ENCODE measurements at regions not wholly inside any gene's neighbourhood (a gene's known extent, or its start where the extent isn't known, plus 50 kb on each side); places are given as distances from the start of the nearest gene placed in this dataset.

- 73 to 77% methylated on average over 3 to 6 of the region's 6 CpGs for WGBS, 2 experiments
- H3K9me3 ChIP-seq (ENCODE audit: control insufficient read depth, low read length): no peaks in the 10 kb centered on the region
- H3K4me1 ChIP-seq (ENCODE audit: control insufficient read depth, insufficient read depth, low read length): no peaks in the 10 kb centered on the region
- no peaks in the 10 kb centered on the region for H3K27me3 ChIP-seq (ENCODE audit: control insufficient read depth, insufficient read depth, low read length, poor library complexity, severe bottlenecking)
- H3K27ac ChIP-seq (ENCODE audit: insufficient read depth, low read depth, low read length, poor library complexity, severe bottlenecking): no peak overlapping the region
- no peak overlapping the region for H3K4me3 ChIP-seq (ENCODE audit: insufficient read depth, low read depth, low read length)
- H3K36me3 ChIP-seq (ENCODE audit: control insufficient read depth, insufficient read depth, low read length): no peaks in the 10 kb centered on the region
These were observed 362.1 kb upstream of the STXBP6 start for GRCh38 chr14:25411781-25412757.

GRCh38 chr14:25406818-25407217 is 356.9 kb upstream of the STXBP6 start:
- H3K27ac ChIP-seq (ENCODE audit: insufficient read depth, low read depth, low read length, poor library complexity, severe bottlenecking): no peak overlapping the region
- H3K4me3 ChIP-seq (ENCODE audit: insufficient read depth, low read depth, low read length): no peak overlapping the region
- no peaks in the 10 kb centered on the region for H3K4me1 ChIP-seq (ENCODE audit: control insufficient read depth, insufficient read depth, low read length)
- H3K36me3 ChIP-seq (ENCODE audit: control insufficient read depth, insufficient read depth, low read length): no peaks in the 10 kb centered on the region
- 20 to 100% methylated on average over 1 to 4 of the region's 5 CpGs for WGBS, 2 experiments
- H3K9me3 ChIP-seq (ENCODE audit: control insufficient read depth, low read length): no peaks in the 10 kb centered on the region
- no peaks in the 10 kb centered on the region for H3K27me3 ChIP-seq (ENCODE audit: control insufficient read depth, insufficient read depth, low read length, poor library complexity, severe bottlenecking)

GRCh38 chr14:25400607-25401206 is 350.8 kb upstream of the STXBP6 start:
- Histone ChIP-seq H3K9me3 (ENCODE audit: control insufficient read depth, low read length) (no peaks in the 10 kb centered on the region), H3K27me3 (ENCODE audit: control insufficient read depth, insufficient read depth, low read length, poor library complexity, severe bottlenecking) (no peaks in the 10 kb centered on the region), H3K4me3 (ENCODE audit: insufficient read depth, low read depth, low read length) (no peak overlapping the region), H3K36me3 (ENCODE audit: control insufficient read depth, insufficient read depth, low read length) (no peaks in the 10 kb centered on the region), H3K27ac (ENCODE audit: insufficient read depth, low read depth, low read length, poor library complexity, severe bottlenecking) (no peak overlapping the region), H3K4me1 (ENCODE audit: control insufficient read depth, insufficient read depth, low read length) (peaks cover 2% of the 10 kb centered on the region)
- WGBS, 2 experiments: 31 to 40% methylated on average over 6 to 11 of the region's 12 CpGs

- Histone ChIP-seq H3K36me3 (ENCODE audit: control insufficient read depth, insufficient read depth, low read length) (no peaks in the 10 kb centered on the region), H3K4me1 (ENCODE audit: control insufficient read depth, insufficient read depth, low read length) (peaks cover 8% of the 10 kb centered on the region), H3K4me3 (ENCODE audit: insufficient read depth, low read depth, low read length) (no peak overlapping the region), H3K27me3 (ENCODE audit: control insufficient read depth, insufficient read depth, low read length, poor library complexity, severe bottlenecking) (no peaks in the 10 kb centered on the region), H3K9me3 (ENCODE audit: control insufficient read depth, low read length) (no peaks in the 10 kb centered on the region), H3K27ac (ENCODE audit: insufficient read depth, low read depth, low read length, poor library complexity, severe bottlenecking) (no peak overlapping the region)
- WGBS, 2 experiments: 60 to 75% methylated on average over 1 of the region's 1 CpG
These were observed 346.2 kb upstream of the STXBP6 start for GRCh38 chr14:25396128-25396527.

- Histone ChIP-seq H3K4me3 (ENCODE audit: insufficient read depth, low read depth, low read length) (no peak overlapping the region), H3K4me1 (ENCODE audit: control insufficient read depth, insufficient read depth, low read length) (peaks cover 8% of the 10 kb centered on the region), H3K36me3 (ENCODE audit: control insufficient read depth, insufficient read depth, low read length) (no peaks in the 10 kb centered on the region), H3K27me3 (ENCODE audit: control insufficient read depth, insufficient read depth, low read length, poor library complexity, severe bottlenecking) (no peaks in the 10 kb centered on the region), H3K9me3 (ENCODE audit: control insufficient read depth, low read length) (no peaks in the 10 kb centered on the region), H3K27ac (ENCODE audit: insufficient read depth, low read depth, low read length, poor library complexity, severe bottlenecking) (no peak overlapping the region)
- 78 to 80% methylated on average over 3 of the region's 3 CpGs for WGBS, 2 experiments
These were observed 344.9 kb upstream of the STXBP6 start for GRCh38 chr14:25394791-25395391.

- Histone ChIP-seq H3K9me3 (ENCODE audit: control insufficient read depth, low read length) (no peaks in the 10 kb centered on the region), H3K4me1 (ENCODE audit: control insufficient read depth, insufficient read depth, low read length) (peaks cover 8% of the 10 kb centered on the region), H3K27me3 (ENCODE audit: control insufficient read depth, insufficient read depth, low read length, poor library complexity, severe bottlenecking) (no peaks in the 10 kb centered on the region), H3K36me3 (ENCODE audit: control insufficient read depth, insufficient read depth, low read length) (no peaks in the 10 kb centered on the region), H3K27ac (ENCODE audit: insufficient read depth, low read depth, low read length, poor library complexity, severe bottlenecking) (no peak overlapping the region), H3K4me3 (ENCODE audit: insufficient read depth, low read depth, low read length) (no peak overlapping the region)
These were observed 344.4 kb upstream of the STXBP6 start for GRCh38 chr14:25394356-25394755.

- H3K4me1 ChIP-seq (ENCODE audit: control insufficient read depth, insufficient read depth, low read length): no peaks in the 10 kb centered on the region
- 75 to 100% methylated on average over 1 of the region's 2 CpGs for WGBS, 2 experiments
- H3K9me3 ChIP-seq (ENCODE audit: control insufficient read depth, low read length): no peaks in the 10 kb centered on the region
- no peaks in the 10 kb centered on the region for H3K36me3 ChIP-seq (ENCODE audit: control insufficient read depth, insufficient read depth, low read length)
- H3K4me3 ChIP-seq (ENCODE audit: insufficient read depth, low read depth, low read length): no peak overlapping the region
- no peak overlapping the region for H3K27ac ChIP-seq (ENCODE audit: insufficient read depth, low read depth, low read length, poor library complexity, severe bottlenecking)
- no peaks in the 10 kb centered on the region for H3K27me3 ChIP-seq (ENCODE audit: control insufficient read depth, insufficient read depth, low read length, poor library complexity, severe bottlenecking)
These were observed 340.0 kb upstream of the STXBP6 start for GRCh38 chr14:25389948-25390347.

GRCh38 chr14:25381498-25381897 is 331.6 kb upstream of the STXBP6 start:
- WGBS, 2 experiments: 13 to 32% methylated on average over 2 of the region's 3 CpGs
- no peaks in the 10 kb centered on the region for H3K4me1 ChIP-seq (ENCODE audit: control insufficient read depth, insufficient read depth, low read length)

GRCh38 chr14:25375639-25376038 is 325.7 kb upstream of the STXBP6 start:
- Histone ChIP-seq H3K4me3 (ENCODE audit: insufficient read depth, low read depth, low read length) (no peak overlapping the region), H3K27ac (ENCODE audit: insufficient read depth, low read depth, low read length, poor library complexity, severe bottlenecking) (no peak overlapping the region), H3K9me3 (ENCODE audit: control insufficient read depth, low read length) (no peaks in the 10 kb centered on the region), H3K27me3 (ENCODE audit: control insufficient read depth, insufficient read depth, low read length, poor library complexity, severe bottlenecking) (no peaks in the 10 kb centered on the region), H3K36me3 (ENCODE audit: control insufficient read depth, insufficient read depth, low read length) (no peaks in the 10 kb centered on the region), H3K4me1 (ENCODE audit: control insufficient read depth, insufficient read depth, low read length) (no peaks in the 10 kb centered on the region)
- 100% methylated on average over 1 to 2 of the region's 2 CpGs for WGBS, 2 experiments

More at GRCh38 chr14:25381498-25381897, 331.6 kb upstream of the STXBP6 start:
- H3K27me3 ChIP-seq (ENCODE audit: control insufficient read depth, insufficient read depth, low read length, poor library complexity, severe bottlenecking): no peaks in the 10 kb centered on the region
- no peaks in the 10 kb centered on the region for H3K36me3 ChIP-seq (ENCODE audit: control insufficient read depth, insufficient read depth, low read length)
- no peaks in the 10 kb centered on the region for H3K9me3 ChIP-seq (ENCODE audit: control insufficient read depth, low read length)
- H3K4me3 ChIP-seq (ENCODE audit: insufficient read depth, low read depth, low read length): no peak overlapping the region
- H3K27ac ChIP-seq (ENCODE audit: insufficient read depth, low read depth, low read length, poor library complexity, severe bottlenecking): no peak overlapping the region

- 91 to 94% methylated on average over 1 of the region's 1 CpG for WGBS, 2 experiments
- Histone ChIP-seq H3K9me3 (ENCODE audit: control insufficient read depth, low read length) (no peaks in the 10 kb centered on the region), H3K27me3 (ENCODE audit: control insufficient read depth, insufficient read depth, low read length, poor library complexity, severe bottlenecking) (no peaks in the 10 kb centered on the region), H3K4me1 (ENCODE audit: control insufficient read depth, insufficient read depth, low read length) (no peaks in the 10 kb centered on the region), H3K4me3 (ENCODE audit: insufficient read depth, low read depth, low read length) (no peak overlapping the region), H3K27ac (ENCODE audit: insufficient read depth, low read depth, low read length, poor library complexity, severe bottlenecking) (no peak overlapping the region), H3K36me3 (ENCODE audit: control insufficient read depth, insufficient read depth, low read length) (no peaks in the 10 kb centered on the region)
These were observed 321.1 kb upstream of the STXBP6 start for GRCh38 chr14:25371068-25371467.

Measured in ectodermal cell (in vitro differentiated cells).